Prostate gland (tissue), 2 donors: ENCODE measurements at regions not wholly inside any gene's neighbourhood (a gene's known extent, or its start where the extent isn't known, plus 50 kb on each side); places are given as distances from the start of the nearest gene placed in this dataset.

ENCODE experiments used
- CTCF ChIP-seq, 4 experiments: fragments of 200-600 bp in 2 of 4; fragments of 450-650 bp in 2 of 4; sonication (generic) in 2 of 4; IDR thresholded peaks; 1 replicate in 3 of 4; 2 replicates in 1 of 4; pipeline ENCODE4 v1.5.1; 2016 to 2019; ENCODE audit warnings: antibody characterized with exemption in 4 of 4, mild to moderate bottlenecking in 2 of 4, moderate library complexity in 2 of 4
- POLR2A ChIP-seq: fragments of 450-650 bp; IDR thresholded peaks from one replicate; pipeline ENCODE4 v1.6.1; 2016; ENCODE audit warnings: antibody characterized with exemption, mild to moderate bottlenecking

- TF ChIP-seq CTCF (IDR thresholded peaks at IDR 0.05): no peak
- TF ChIP-seq POLR2A: no peak
These were observed 125.3 kb downstream of the TM9SF2 start for GRCh38 chr13:99626461-99627082.
